Ovary (tissue), 3 donors: ENCODE measurements at regions not wholly inside any gene's neighbourhood (a gene's known extent, or its start where the extent isn't known, plus 50 kb on each side); places are given as distances from the start of the nearest gene placed in this dataset.

Experiments
- CTCF ChIP-seq, 3 donors: fragments of 450-650 bp in 2 of 3; fragments of 200-600 bp in 1 of 3; IDR thresholded peaks; one replicate each; pipeline versions ENCODE4 v1.5.1 to v1.8.0; 2016 to 2022; ENCODE audit warnings: antibody characterized with exemption in 3 of 3, mild to moderate bottlenecking in 1 of 3
- EP300 ChIP-seq: sonication (generic); formaldehyde crosslinking; IDR thresholded peaks from one replicate; pipeline ENCODE4 v1.6.1; 2017; ENCODE audit warnings: antibody characterized with exemption
- POLR2A ChIP-seq: fragments of 450-650 bp; IDR thresholded peaks from one replicate; pipeline ENCODE4 v1.6.1; 2017; ENCODE audit warnings: antibody characterized with exemption, mild to moderate bottlenecking, moderate library complexity
- donor health status: DM: no; HTN: no; CAD: no.

GRCh38 chr12:125804660-125805059 is 739.4 kb downstream of the AACS start:
- TF ChIP-seq POLR2A (no peak), EP300 (no peak), CTCF (IDR thresholded peaks at IDR 0.05) (no peak)
